ENCODE measurements at regions not wholly inside any gene's neighbourhood (a gene's known extent, or its start where the extent isn't known, plus 50 kb on each side); places are given as distances from the start of the nearest gene placed in this dataset.

DNA sequence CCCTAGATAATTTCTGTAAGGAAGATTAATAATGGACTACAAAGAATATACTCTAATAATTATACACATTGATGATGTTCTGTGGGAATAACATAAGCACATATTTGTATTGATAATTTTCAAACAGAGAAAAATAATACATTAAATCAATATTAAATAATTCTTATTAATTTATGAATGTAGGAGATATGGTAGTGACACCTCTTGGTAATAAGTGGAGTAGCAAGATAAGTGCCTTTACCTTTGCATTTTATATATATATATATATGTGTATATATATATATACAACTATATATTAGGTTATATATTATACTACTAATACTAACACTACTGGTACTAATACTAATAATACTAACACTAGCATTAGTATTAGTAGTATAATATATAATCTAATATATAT is 905.8 kb downstream of the SLITRK1 start:
- no peak for TF ChIP-seq POLR2AphosphoS5 (IDR thresholded peaks at IDR 0.05; ENCODE audit: borderline replicate concordance, low read depth, low read length)
- TF ChIP-seq EZH2 (IDR thresholded peaks at IDR 0.05) = no peak
- TF ChIP-seq FOXP2 (optimal IDR thresholded peaks at IDR 0.05; ENCODE audit: control extremely low read depth, extremely low read length, insufficient read depth) = no peak

All from SK-N-MC (cell line).